IMR-90 (cell line): ENCODE measurements at regions not wholly inside any gene's neighbourhood (a gene's known extent, or its start where the extent isn't known, plus 50 kb on each side); places are given as distances from the start of the nearest gene placed in this dataset.

Experiments
- ATAC-seq: fragments of 200-7000 bp; cut with Tn5 transposase; 2 replicates; pipeline ENCODE4 v1.9.1; 2020; ENCODE audit warnings: low read depth, mild to moderate bottlenecking, moderate library complexity
- BruUV-seq: library from RNA; stranded (reverse); fragments of 400-500 nt; replicated peaks from 2 replicates; lab custom pipeline; 2021; lab: Mats Ljungman, UMichigan
- CTCF ChIA-PET: fragments of 300-600 bp; formaldehyde crosslinking; extraction: SDS; loops from one replicate; lab custom pipeline; 2021; ENCODE audit warnings: antibody characterized with exemption; lab: Yijun Ruan, JAX
- POLR2A ChIA-PET: fragments of 300-600 bp; sonication (Branson Sonifier 250); formaldehyde crosslinking; loops from one replicate; lab custom pipeline; 2022; ENCODE audit warnings: antibody characterized with exemption; ENCODE audit not compliant: unreplicated experiment; lab: Charles Lee
- DNase-seq: peaks from one replicate; pipeline ENCODE4 v3.0.0; 2013
- H2AFZ ChIP-seq: replicated peaks from 2 replicates; pipeline ENCODE3; 2013; ENCODE audit warnings: low read length, mild to moderate bottlenecking; ENCODE audit not compliant: poor library complexity
- H2AK5ac ChIP-seq: 2 replicates; pipeline ENCODE4 v1.6.1; 2013; ENCODE audit warnings: low read depth, low read length, inconsistent platforms
- H2AK9ac ChIP-seq: replicated peaks from 2 replicates; pipeline ENCODE3; 2013; ENCODE audit warnings: mild to moderate bottlenecking, low read depth, low read length, moderate library complexity; ENCODE audit not compliant: poor library complexity
- H2BK120ac ChIP-seq: 2 replicates; pipeline ENCODE4 v1.6.1; 2013; ENCODE audit warnings: low read depth, low read length, inconsistent platforms
- H2BK15ac ChIP-seq: 3 replicates; pipeline ENCODE4 v1.6.1; 2013; ENCODE audit warnings: low read depth, low read length, inconsistent platforms
- H2BK20ac ChIP-seq: 2 replicates; pipeline ENCODE4 v1.6.1; 2013; ENCODE audit warnings: low read depth, mild to moderate bottlenecking, inconsistent platforms, low read length, moderate library complexity
- H2BK5ac ChIP-seq: 2 replicates; pipeline ENCODE4 v1.6.1; 2013; ENCODE audit warnings: mild to moderate bottlenecking, low read depth, low read length, inconsistent platforms; ENCODE audit not compliant: poor library complexity, severe bottlenecking
- H3K14ac ChIP-seq: replicated peaks from 2 replicates; pipeline ENCODE4 v1.6.1; 2013; ENCODE audit warnings: low read depth, low read length, inconsistent platforms
- H3K18ac ChIP-seq: 2 replicates; pipeline ENCODE4 v1.6.1; 2013; ENCODE audit warnings: low read depth, low read length, control low read depth
- H3K23ac ChIP-seq: 2 replicates; pipeline ENCODE4 v1.6.1; 2013; ENCODE audit warnings: low read depth, low read length, inconsistent platforms
- H3K27ac ChIP-seq: 2 replicates; pipeline ENCODE4 v1.5.1; 2013; ENCODE audit warnings: mild to moderate bottlenecking, control low read depth, low read length; ENCODE audit not compliant: insufficient read depth
- H3K27me3 ChIP-seq: 2 replicates; pipeline ENCODE4 v1.6.1; 2013; ENCODE audit warnings: low read length; ENCODE audit not compliant: control insufficient read depth, insufficient read depth
- H3K36me3 ChIP-seq: 2 replicates; pipeline ENCODE4 v1.6.1; 2013; ENCODE audit warnings: low read length, mixed read lengths; ENCODE audit not compliant: control insufficient read depth, insufficient read depth
- H3K4ac ChIP-seq: 2 replicates; pipeline ENCODE4 v1.6.1; 2013; ENCODE audit warnings: low read depth, low read length, inconsistent platforms
- H3K4me1 ChIP-seq: 2 replicates; pipeline ENCODE4 v1.6.1; 2013; ENCODE audit warnings: low read length, mixed read lengths; ENCODE audit not compliant: control insufficient read depth, insufficient read depth
- H3K4me2 ChIP-seq: 2 replicates; pipeline ENCODE4 v1.6.1; 2013; ENCODE audit warnings: low read depth, mild to moderate bottlenecking, control low read depth, low read length, moderate library complexity
- H3K4me3 ChIP-seq: 2 replicates; pipeline ENCODE4 v1.5.1; 2013; ENCODE audit warnings: low read depth, mild to moderate bottlenecking, control low read depth, low read length, moderate library complexity; ENCODE audit not compliant: insufficient read depth
- H3K56ac ChIP-seq: 2 replicates; pipeline ENCODE4 v1.6.1; 2013; ENCODE audit warnings: low read length, inconsistent platforms; ENCODE audit not compliant: insufficient read depth; ENCODE audit errors: extremely low read depth
- H3K79me1 ChIP-seq, 2 experiments: 2 replicates each; pipeline ENCODE4 v1.6.1; 2013; ENCODE audit warnings: low read length in 2 of 2, inconsistent platforms in 1 of 2, low read depth in 1 of 2
- H3K9ac ChIP-seq: 2 replicates; pipeline ENCODE4 v1.6.1; 2013; ENCODE audit warnings: low read depth, low read length, control low read depth
- H3K9me1 ChIP-seq: 2 replicates; pipeline ENCODE4 v1.6.1; 2013; ENCODE audit warnings: low read length, inconsistent platforms; ENCODE audit not compliant: insufficient read depth
- H3K9me3 ChIP-seq: 2 replicates; pipeline ENCODE4 v1.6.1; 2013; ENCODE audit warnings: low read length; ENCODE audit not compliant: control insufficient read depth, insufficient read depth
- H4K20me1 ChIP-seq: 2 replicates; pipeline ENCODE4 v1.6.1; 2013; ENCODE audit warnings: low read length, inconsistent platforms; ENCODE audit not compliant: insufficient read depth
- H4K5ac ChIP-seq: 2 replicates; pipeline ENCODE4 v1.6.1; 2013; ENCODE audit warnings: mild to moderate bottlenecking, low read depth, low read length, control low read depth
- H4K8ac ChIP-seq, 2 experiments: 2 replicates each; pipeline ENCODE4 v1.6.1; 2013; ENCODE audit warnings: low read depth in 2 of 2, low read length in 2 of 2, control low read depth in 1 of 2, inconsistent platforms in 1 of 2
- H4K91ac ChIP-seq: 2 replicates; pipeline ENCODE4 v1.6.1; 2013; ENCODE audit warnings: low read depth, low read length, inconsistent platforms; ENCODE audit not compliant: insufficient read depth
- BHLHE40 ChIP-seq: fragments of 150-350 bp; IDR thresholded peaks from 2 replicates; pipeline ENCODE4 v1.6.1; 2016; ENCODE audit warnings: mild to moderate bottlenecking, low read depth, low read length
- CEBPB ChIP-seq: IDR thresholded peaks from 2 replicates; pipeline ENCODE4 v1.6.1; 2012; ENCODE audit warnings: low read depth, low read length, improper control_type of control experiment
- CHD1 ChIP-seq: IDR thresholded peaks from 2 replicates; pipeline ENCODE4 v1.6.1; 2012; ENCODE audit warnings: low read depth, low read length, improper control_type of control experiment
- ELK1 ChIP-seq: fragments of 150-350 bp; IDR thresholded peaks from 2 replicates; pipeline ENCODE4 v1.6.1; 2016; ENCODE audit warnings: low read depth, mild to moderate bottlenecking, low read length, moderate library complexity, borderline replicate concordance
- FOS ChIP-seq: fragments of 150-350 bp; IDR thresholded peaks from 2 replicates; pipeline ENCODE4 v1.6.1; 2016; ENCODE audit warnings: low read depth, low read length
- MAFK ChIP-seq: IDR thresholded peaks from 2 replicates; pipeline ENCODE4 v1.6.1; 2012; ENCODE audit warnings: low read depth, low read length, improper control_type of control experiment
- MAZ ChIP-seq: IDR thresholded peaks from 2 replicates; pipeline ENCODE4 v1.6.1; 2012; ENCODE audit warnings: low read depth, mild to moderate bottlenecking, low read length, improper control_type of control experiment, moderate library complexity, borderline replicate concordance
- MXI1 ChIP-seq: IDR thresholded peaks from 2 replicates; pipeline ENCODE4 v1.6.1; 2012; ENCODE audit warnings: low read depth, mild to moderate bottlenecking, low read length, moderate library complexity, borderline replicate concordance
- NFE2L2 ChIP-seq: fragments of 150-350 bp; IDR thresholded peaks from 2 replicates; pipeline ENCODE4 v1.6.1; 2016; ENCODE audit warnings: low read depth, mild to moderate bottlenecking, low read length
- POLR2A ChIP-seq: IDR thresholded peaks from 2 replicates; pipeline ENCODE4 v1.6.1; 2012; ENCODE audit warnings: mild to moderate bottlenecking, low read depth, low read length
- RAD21 ChIP-seq: IDR thresholded peaks from 2 replicates; pipeline ENCODE4 v1.6.1; 2012; ENCODE audit warnings: low read length, improper control_type of control experiment
- RCOR1 ChIP-seq: IDR thresholded peaks from 2 replicates; pipeline ENCODE4 v1.6.1; 2012; ENCODE audit warnings: mild to moderate bottlenecking, low read length, improper control_type of control experiment; ENCODE audit not compliant: insufficient replicate concordance
- RFX5 ChIP-seq: IDR thresholded peaks from 2 replicates; pipeline ENCODE4 v1.8.0; 2012; ENCODE audit warnings: low read depth, mild to moderate bottlenecking, low read length, moderate library complexity
- SMC3 ChIP-seq: fragments of 150-350 bp; IDR thresholded peaks from 2 replicates; pipeline ENCODE4 v1.6.1; 2016; ENCODE audit warnings: low read depth, mild to moderate bottlenecking, antibody characterized with exemption, low read length, moderate library complexity
- WGBS, 2 experiments: methylation state at CpG; one replicate each; pipeline versions ENCODE4 v1.1.5 to v1.1.7; 2013; ENCODE audit warnings: missing lambda C conversion rate in 2 of 2; ENCODE audit not compliant: insufficient read length in 1 of 2; ENCODE audit errors: extremely low coverage in 2 of 2; 5-methylcytosine and 5-hydroxymethylcytosine counted together
- dilution Hi-C: fragments of 300-500 bp; cut with HindIII; formaldehyde crosslinking; loops from one replicate; pipeline ENCODE4 v1.14.3; 2018; ENCODE audit warnings: low sequenced_read_pairs; ENCODE audit not compliant: unreplicated experiment
- in situ Hi-C: fragments of 300-500 bp; cut with MboI; formaldehyde crosslinking; loops from 3 replicates; pipeline ENCODE4 v1.14.3; 2019; ENCODE audit warnings: low sequenced_read_pairs, inconsistent platforms, mixed read lengths
- intact Hi-C: fragments of 100-400 bp; cut with micrococcal nuclease; formaldehyde crosslinking; loops from 2 replicates; pipeline ENCODE4 v1.10.0; 2022
- TF ChIP-seq, protein P1 (sequence below): fragments of 150-350 bp; IDR thresholded peaks from 2 replicates; pipeline ENCODE4 v1.6.1; 2017; ENCODE audit warnings: mild to moderate bottlenecking, antibody characterized with exemption, low read length, low read depth
- TF ChIP-seq, protein P2 (sequence below): conservative IDR thresholded peaks from 2 replicates; pipeline ENCODE4 v1.5.1; 2012; ENCODE audit warnings: mild to moderate bottlenecking, low read depth, low read length, improper control_type of control experiment

- Histone ChIP-seq H4K91ac (no peak overlapping the region), H3K27me3 (no peaks in the 10 kb centered on the region), H3K4me3 (no peak overlapping the region), H3K9ac (no peak overlapping the region), H3K36me3 (no peaks in the 10 kb centered on the region), H2BK120ac (no peak overlapping the region), H3K9me3 (no peaks in the 10 kb centered on the region; the same call in none of the 2 replicates), H2BK5ac (no peak overlapping the region), H4K8ac (no peak overlapping the region), H3K56ac (no peak overlapping the region), H3K79me1 (no peaks in the 10 kb centered on the region), H3K4me2 (no peak overlapping the region), H3K27ac (no peak overlapping the region), H2AK5ac (no peak overlapping the region), H3K9me1 (no peaks in the 10 kb centered on the region), H3K4me1 (no peaks in the 10 kb centered on the region), H4K5ac (no peak overlapping the region), H3K14ac (no peak overlapping the region), H2AK9ac (no peak overlapping the region), H2BK15ac (no peak overlapping the region), H3K18ac (no peak overlapping the region), H2BK20ac (no peak overlapping the region), H3K4ac (no peak overlapping the region), H3K23ac (no peak overlapping the region), H4K20me1 (no peaks in the 10 kb centered on the region), H2AFZ (no peak overlapping the region)
- no CpG with 5 or more reads among the region's 1 CpG for WGBS, 2 experiments
- DNase-seq (no peak), ATAC-seq (no peak)
- intact Hi-C loops (no loop called here), in situ Hi-C loops (no loop called here), dilution Hi-C loops (no loop called here)
- CTCF ChIA-PET: interaction anchor here (0.9 kb wide), 1 partner anchor 8 kb away, joined by 3 read pairs; no protein-coding TSS in a partner anchor
- no TSS peak for BruUV-seq
- TF ChIP-seq SMC3: no peak
- TF ChIP-seq CEBPB: no peak
- TF ChIP-seq, protein P1, sequence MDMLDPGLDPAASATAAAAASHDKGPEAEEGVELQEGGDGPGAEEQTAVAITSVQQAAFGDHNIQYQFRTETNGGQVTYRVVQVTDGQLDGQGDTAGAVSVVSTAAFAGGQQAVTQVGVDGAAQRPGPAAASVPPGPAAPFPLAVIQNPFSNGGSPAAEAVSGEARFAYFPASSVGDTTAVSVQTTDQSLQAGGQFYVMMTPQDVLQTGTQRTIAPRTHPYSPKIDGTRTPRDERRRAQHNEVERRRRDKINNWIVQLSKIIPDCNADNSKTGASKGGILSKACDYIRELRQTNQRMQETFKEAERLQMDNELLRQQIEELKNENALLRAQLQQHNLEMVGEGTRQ: no peak
- TF ChIP-seq ELK1: no peak
- no peak for TF ChIP-seq CHD1
- TF ChIP-seq POLR2A: no peak
- TF ChIP-seq, protein P2, sequence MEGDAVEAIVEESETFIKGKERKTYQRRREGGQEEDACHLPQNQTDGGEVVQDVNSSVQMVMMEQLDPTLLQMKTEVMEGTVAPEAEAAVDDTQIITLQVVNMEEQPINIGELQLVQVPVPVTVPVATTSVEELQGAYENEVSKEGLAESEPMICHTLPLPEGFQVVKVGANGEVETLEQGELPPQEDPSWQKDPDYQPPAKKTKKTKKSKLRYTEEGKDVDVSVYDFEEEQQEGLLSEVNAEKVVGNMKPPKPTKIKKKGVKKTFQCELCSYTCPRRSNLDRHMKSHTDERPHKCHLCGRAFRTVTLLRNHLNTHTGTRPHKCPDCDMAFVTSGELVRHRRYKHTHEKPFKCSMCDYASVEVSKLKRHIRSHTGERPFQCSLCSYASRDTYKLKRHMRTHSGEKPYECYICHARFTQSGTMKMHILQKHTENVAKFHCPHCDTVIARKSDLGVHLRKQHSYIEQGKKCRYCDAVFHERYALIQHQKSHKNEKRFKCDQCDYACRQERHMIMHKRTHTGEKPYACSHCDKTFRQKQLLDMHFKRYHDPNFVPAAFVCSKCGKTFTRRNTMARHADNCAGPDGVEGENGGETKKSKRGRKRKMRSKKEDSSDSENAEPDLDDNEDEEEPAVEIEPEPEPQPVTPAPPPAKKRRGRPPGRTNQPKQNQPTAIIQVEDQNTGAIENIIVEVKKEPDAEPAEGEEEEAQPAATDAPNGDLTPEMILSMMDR: no peak
- TF ChIP-seq MAFK: no peak
- TF ChIP-seq RAD21: no peak
- TF ChIP-seq MAZ: no peak
- TF ChIP-seq FOS: no peak
- TF ChIP-seq RCOR1: no peak
- no peak for TF ChIP-seq MXI1
- TF ChIP-seq BHLHE40: no peak
- TF ChIP-seq RFX5: no peak
- TF ChIP-seq NFE2L2: no peak
- POLR2A ChIA-PET: no interaction called here
Measured at GRCh38 chr5:161763571-161763970, 78.0 kb downstream of the GABRA6 start.
